OCI-LY7 (cell line): ENCODE measurements at regions not wholly inside any gene's neighbourhood (a gene's known extent, or its start where the extent isn't known, plus 50 kb on each side); places are given as distances from the start of the nearest gene placed in this dataset.

Source experiments
- EZH2phosphoT487 ChIP-seq: fragments of 200-600 bp; sonication (generic); IDR thresholded peaks from 2 replicates; pipeline ENCODE4 v1.6.1; 2018; ENCODE audit warnings: low read depth, borderline replicate concordance, mild to moderate bottlenecking, mixed run types, antibody characterized with exemption, low read length, moderate library complexity, mixed read lengths
- TF ChIP-seq, protein P1 (sequence below): fragments of 200-600 bp; sonication (generic); conservative IDR thresholded peaks from 2 replicates; pipeline ENCODE4 v1.5.1; 2014; ENCODE audit warnings: mild to moderate bottlenecking, antibody characterized with exemption, low read length, moderate library complexity, mixed read lengths

DNA sequence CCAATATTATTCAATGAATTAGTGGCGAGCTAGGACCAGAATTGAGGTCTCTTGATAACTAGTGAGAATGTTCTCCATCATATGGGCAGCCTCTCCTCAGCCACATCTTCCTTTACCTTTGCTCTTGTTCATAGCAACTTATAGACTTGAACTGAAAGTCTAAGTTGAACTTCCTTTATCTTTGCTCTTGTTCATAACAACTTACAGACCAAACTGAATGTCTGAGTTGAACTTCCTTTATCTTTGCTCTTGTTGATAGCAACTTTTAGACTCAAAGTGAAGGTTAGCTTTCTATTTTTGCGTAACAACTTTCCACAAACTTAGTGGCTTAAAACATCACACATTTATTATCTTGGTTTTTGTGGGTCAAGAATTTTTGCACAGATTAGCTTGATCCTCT, 146.4 kb upstream of the C9orf72 start:
- TF ChIP-seq, protein P1, sequence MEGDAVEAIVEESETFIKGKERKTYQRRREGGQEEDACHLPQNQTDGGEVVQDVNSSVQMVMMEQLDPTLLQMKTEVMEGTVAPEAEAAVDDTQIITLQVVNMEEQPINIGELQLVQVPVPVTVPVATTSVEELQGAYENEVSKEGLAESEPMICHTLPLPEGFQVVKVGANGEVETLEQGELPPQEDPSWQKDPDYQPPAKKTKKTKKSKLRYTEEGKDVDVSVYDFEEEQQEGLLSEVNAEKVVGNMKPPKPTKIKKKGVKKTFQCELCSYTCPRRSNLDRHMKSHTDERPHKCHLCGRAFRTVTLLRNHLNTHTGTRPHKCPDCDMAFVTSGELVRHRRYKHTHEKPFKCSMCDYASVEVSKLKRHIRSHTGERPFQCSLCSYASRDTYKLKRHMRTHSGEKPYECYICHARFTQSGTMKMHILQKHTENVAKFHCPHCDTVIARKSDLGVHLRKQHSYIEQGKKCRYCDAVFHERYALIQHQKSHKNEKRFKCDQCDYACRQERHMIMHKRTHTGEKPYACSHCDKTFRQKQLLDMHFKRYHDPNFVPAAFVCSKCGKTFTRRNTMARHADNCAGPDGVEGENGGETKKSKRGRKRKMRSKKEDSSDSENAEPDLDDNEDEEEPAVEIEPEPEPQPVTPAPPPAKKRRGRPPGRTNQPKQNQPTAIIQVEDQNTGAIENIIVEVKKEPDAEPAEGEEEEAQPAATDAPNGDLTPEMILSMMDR, result no peak
- TF ChIP-seq EZH2phosphoT487, result no peak
